ENCODE measurements at regions not wholly inside any gene's neighbourhood (a gene's known extent, or its start where the extent isn't known, plus 50 kb on each side); places are given as distances from the start of the nearest gene placed in this dataset.

GRCh38 chr14:30499358-30499757, 59.6 kb upstream of the G2E3 start:
- CTCF ChIA-PET: no interaction called here
- H3K79me2 ChIP-seq (ENCODE audit: insufficient read depth): no peaks in the 10 kb centered on the region
- no peak overlapping the region for H3K4me2 ChIP-seq
- no peaks in the 10 kb centered on the region for H3K9me2 ChIP-seq
- H4K20me1 ChIP-seq (ENCODE audit: insufficient read depth): no peaks in the 10 kb centered on the region
- H3K27me3 ChIP-seq (ENCODE audit: insufficient read depth): no peaks in the 10 kb centered on the region; the same call in 1 of the 2 replicates
- POLR2A ChIA-PET: no interaction called here
- no peak overlapping the region for H3K4me3 ChIP-seq (ENCODE audit: low read depth in 2 of 2, low read length in 1 of 2)
- H3K4me1 ChIP-seq (ENCODE audit: control insufficient read depth in 1 of 2, insufficient read depth in 2 of 2, low read depth in 1 of 2, low read length in 1 of 2): no peaks in the 10 kb centered on the region
- no peak overlapping the region for H3K27ac ChIP-seq (ENCODE audit: low read depth in 2 of 2, low read length in 1 of 2)
- no peaks in the 10 kb centered on the region for H3F3A ChIP-seq (replicated peaks; ENCODE audit: insufficient read depth)
- H3K36me3 ChIP-seq (replicated peaks in 1 of 2; ENCODE audit: control insufficient read depth in 1 of 2, insufficient read depth in 2 of 2, low read length in 1 of 2): no peaks in the 10 kb centered on the region
- no peak overlapping the region for H2AFZ ChIP-seq (ENCODE audit: low read depth)
- no peaks in the 10 kb centered on the region for H3K9me3 ChIP-seq
- no peak for DNase-seq
- H3K9ac ChIP-seq: no peak overlapping the region
- TF ChIP-seq SMC3 (IDR thresholded peaks at IDR 0.05; ENCODE audit: low read depth, low read length): no peak
- TF ChIP-seq RXRA (IDR thresholded peaks at IDR 0.05; ENCODE audit: borderline replicate concordance, low read depth): no peak
- no peak for TF ChIP-seq NFIC (IDR thresholded peaks at IDR 0.05; ENCODE audit: borderline replicate concordance)
- TF ChIP-seq JUND (IDR thresholded peaks at IDR 0.05): no peak
- TF ChIP-seq RFX5 (IDR thresholded peaks at IDR 0.05; ENCODE audit: low read length): no peak
- TF ChIP-seq GABPA (IDR thresholded peaks at IDR 0.05; ENCODE audit: low read depth): no peak
- no peak for TF ChIP-seq NRF1 (IDR thresholded peaks at IDR 0.05; ENCODE audit: low read depth, low read length)
- TF ChIP-seq POLR2AphosphoS5 (IDR thresholded peaks at IDR 0.05; ENCODE audit: low read depth, low read length): no peak
- no peak for TF ChIP-seq ZBTB33 (IDR thresholded peaks at IDR 0.05; ENCODE audit: borderline replicate concordance, low read depth)
- no peak for TF ChIP-seq MXI1 (IDR thresholded peaks at IDR 0.05; ENCODE audit: low read depth, low read length)
- TF ChIP-seq EZH2phosphoT487 (IDR thresholded peaks at IDR 0.05; ENCODE audit: borderline replicate concordance, low read depth): no peak
- TF ChIP-seq FOXJ3 (CRISPR knock-in tag; IDR thresholded peaks at IDR 0.05): no peak

GRCh38 chr14:30500222-30500621, 58.7 kb upstream of the G2E3 start:
- no peak overlapping the region for H2AFZ ChIP-seq (ENCODE audit: low read depth)
- no peak overlapping the region for H3K27ac ChIP-seq (ENCODE audit: low read depth in 2 of 2, low read length in 1 of 2)
- DNase-seq: no peak
- no peak overlapping the region for H3K4me2 ChIP-seq
- WGBS (ENCODE audit: low lambda C conversion rate): 1% methylated on average over 2 of the region's 2 CpGs
- H3K36me3 ChIP-seq (replicated peaks in 1 of 2; ENCODE audit: control insufficient read depth in 1 of 2, insufficient read depth in 2 of 2, low read length in 1 of 2): no peaks in the 10 kb centered on the region
- H3K4me1 ChIP-seq (ENCODE audit: control insufficient read depth in 1 of 2, insufficient read depth in 2 of 2, low read depth in 1 of 2, low read length in 1 of 2): no peaks in the 10 kb centered on the region
- H3K9me2 ChIP-seq: no peaks in the 10 kb centered on the region
- no peak for TF ChIP-seq SMC3 (IDR thresholded peaks at IDR 0.05; ENCODE audit: low read depth, low read length)
- no peak overlapping the region for H3K4me3 ChIP-seq (ENCODE audit: low read depth in 2 of 2, low read length in 1 of 2)
- no peaks in the 10 kb centered on the region for H4K20me1 ChIP-seq (ENCODE audit: insufficient read depth)
- no peak overlapping the region for H3K9ac ChIP-seq
- CTCF ChIA-PET: no interaction called here
- no peaks in the 10 kb centered on the region for H3F3A ChIP-seq (replicated peaks; ENCODE audit: insufficient read depth)
- H3K9me3 ChIP-seq: no peaks in the 10 kb centered on the region
- H3K79me2 ChIP-seq (ENCODE audit: insufficient read depth): no peaks in the 10 kb centered on the region
- H3K27me3 ChIP-seq (ENCODE audit: insufficient read depth): no peaks in the 10 kb centered on the region; the same call in 1 of the 2 replicates
- POLR2A ChIA-PET: no interaction called here

- H3F3A ChIP-seq (replicated peaks; ENCODE audit: insufficient read depth): no peaks in the 10 kb centered on the region
- no peak for DNase-seq
- CTCF ChIA-PET: interaction anchor here (1.0 kb wide), 1 partner anchor 14 kb away, joined by 4 read pairs; no protein-coding TSS in a partner anchor
- TF ChIP-seq RAD21 (IDR thresholded peaks at IDR 0.05; ENCODE audit: low read length) (no peak), RXRA (IDR thresholded peaks at IDR 0.05; ENCODE audit: borderline replicate concordance, low read depth) (no peak), SIN3A (IDR thresholded peaks at IDR 0.05; ENCODE audit: borderline replicate concordance, low read depth, low read length) (no peak), GABPA (IDR thresholded peaks at IDR 0.05; ENCODE audit: low read depth) (no peak), RFX5 (IDR thresholded peaks at IDR 0.05; ENCODE audit: low read length) (no peak), FOSL2 (IDR thresholded peaks at IDR 0.05; ENCODE audit: borderline replicate concordance, low read depth) (no peak), EZH2phosphoT487 (IDR thresholded peaks at IDR 0.05; ENCODE audit: borderline replicate concordance, low read depth) (no peak), REST (IDR thresholded peaks at IDR 0.05; ENCODE audit: low read depth, low read length) (no peak), TEAD4 (IDR thresholded peaks at IDR 0.05; ENCODE audit: borderline replicate concordance, insufficient read depth) (no peak), ELF1 (IDR thresholded peaks at IDR 0.05) (no peak), JUND (IDR thresholded peaks at IDR 0.05) (no peak)
- TF ChIP-seq, protein P1, sequence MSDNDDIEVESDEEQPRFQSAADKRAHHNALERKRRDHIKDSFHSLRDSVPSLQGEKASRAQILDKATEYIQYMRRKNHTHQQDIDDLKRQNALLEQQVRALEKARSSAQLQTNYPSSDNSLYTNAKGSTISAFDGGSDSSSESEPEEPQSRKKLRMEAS (IDR thresholded peaks at IDR 0.05; ENCODE audit: low read depth): no peak
These were observed 51.7 kb upstream of the G2E3 start for GRCh38 chr14:30507209-30507608.

More at GRCh38 chr14:30507209-30507608, 51.7 kb upstream of the G2E3 start:
- 24% methylated on average over 3 of the region's 3 CpGs for WGBS (ENCODE audit: low lambda C conversion rate)
- H3K4me3 ChIP-seq (ENCODE audit: low read depth in 2 of 2, low read length in 1 of 2): no peak overlapping the region
- H3K4me1 ChIP-seq (ENCODE audit: control insufficient read depth in 1 of 2, insufficient read depth in 2 of 2, low read depth in 1 of 2, low read length in 1 of 2): no peaks in the 10 kb centered on the region
- no peak overlapping the region for H3K27ac ChIP-seq (ENCODE audit: low read depth in 2 of 2, low read length in 1 of 2)
- H3K9me2 ChIP-seq: no peaks in the 10 kb centered on the region
- POLR2A ChIA-PET: no interaction called here
- H4K20me1 ChIP-seq (ENCODE audit: insufficient read depth): no peaks in the 10 kb centered on the region
- H3K9me3 ChIP-seq: no peaks in the 10 kb centered on the region
- no peak overlapping the region for H2AFZ ChIP-seq (ENCODE audit: low read depth)
- no peaks in the 10 kb centered on the region for H3K79me2 ChIP-seq (ENCODE audit: insufficient read depth)
- no peak overlapping the region for H3K9ac ChIP-seq
- no peak overlapping the region for H3K4me2 ChIP-seq
- H3K27me3 ChIP-seq (ENCODE audit: insufficient read depth): no peaks in the 10 kb centered on the region
- H3K36me3 ChIP-seq (replicated peaks in 1 of 2; ENCODE audit: control insufficient read depth in 1 of 2, insufficient read depth in 2 of 2, low read length in 1 of 2): no peaks in the 10 kb centered on the region

Data from SK-N-SH (cell line).